OCI-LY7 (cell line): ENCODE measurements at regions not wholly inside any gene's neighbourhood (a gene's known extent, or its start where the extent isn't known, plus 50 kb on each side); places are given as distances from the start of the nearest gene placed in this dataset.

Experiments
- BruUV-seq: library from RNA; stranded (reverse); fragments of 400-500 nt; replicated peaks from 2 replicates; lab custom pipeline; 2021; lab: Mats Ljungman, UMichigan
- CTCF ChIA-PET: fragments of 300-600 bp; sonication (Branson Sonifier 250); formaldehyde crosslinking; loops from one replicate; lab custom pipeline; 2022; ENCODE audit warnings: antibody characterized with exemption; ENCODE audit not compliant: unreplicated experiment; lab: Charles Lee
- POLR2A ChIA-PET: fragments of 300-600 bp; sonication (Branson Sonifier 250); formaldehyde crosslinking; loops from one replicate; lab custom pipeline; 2022; ENCODE audit warnings: antibody characterized with exemption; lab: Charles Lee
- DNase-seq: peaks from one replicate; pipeline ENCODE4 v3.0.0-alpha.2; 2015; ENCODE audit warnings: low spot score
- H2AFZ ChIP-seq: fragments of 200-600 bp; sonication (generic), shearing (Covaris generic); 2 replicates; pipeline ENCODE4 v1.6.1; 2014; ENCODE audit warnings: mild to moderate bottlenecking, antibody characterized with exemption, low read length, moderate library complexity
- H3K27ac ChIP-seq: fragments of 200-600 bp; sonication (generic); 2 replicates; pipeline ENCODE4 v1.5.1; 2014; ENCODE audit warnings: mixed run types, low read depth, mild to moderate bottlenecking, moderate library complexity, low read length, inconsistent platforms; ENCODE audit not compliant: poor library complexity, severe bottlenecking
- H3K36me3 ChIP-seq: fragments of 200-600 bp; sonication (generic); 2 replicates; pipeline ENCODE4 v1.6.1; 2014; ENCODE audit warnings: mild to moderate bottlenecking, antibody characterized with exemption, low read length, moderate library complexity, mixed read lengths; ENCODE audit not compliant: insufficient read depth
- H3K4me1 ChIP-seq: fragments of 200-600 bp; sonication (generic); 2 replicates; pipeline ENCODE4 v1.5.1; 2014; ENCODE audit warnings: mild to moderate bottlenecking, low read length; ENCODE audit not compliant: insufficient read depth, poor library complexity, severe bottlenecking
- H3K4me2 ChIP-seq: fragments of 200-600 bp; sonication (generic); 2 replicates; pipeline ENCODE4 v1.6.1; 2014; ENCODE audit warnings: mild to moderate bottlenecking, low read length
- H3K4me3 ChIP-seq: fragments of 200-600 bp; sonication (generic); 2 replicates; pipeline ENCODE4 v1.5.1; 2014; ENCODE audit warnings: mild to moderate bottlenecking, low read depth, low read length; ENCODE audit not compliant: poor library complexity, severe bottlenecking
- H3K79me2 ChIP-seq: fragments of 200-600 bp; sonication (generic); 2 replicates; pipeline ENCODE4 v1.6.1; 2016; ENCODE audit warnings: low read depth, mild to moderate bottlenecking, low read length, moderate library complexity, mixed read lengths; ENCODE audit not compliant: insufficient read depth
- H3K9me2 ChIP-seq: fragments of 200-600 bp; sonication (generic); 2 replicates; pipeline ENCODE4 v1.6.1; 2016; ENCODE audit warnings: mild to moderate bottlenecking, low read length, mixed read lengths; ENCODE audit not compliant: insufficient read depth
- H3K9me3 ChIP-seq: fragments of 200-600 bp; sonication (generic); 2 replicates; pipeline ENCODE4 v1.6.1; 2014; ENCODE audit warnings: mild to moderate bottlenecking, mixed run types, low read length, mixed read lengths
- H4K20me1 ChIP-seq: fragments of 200-600 bp; sonication (generic); 2 replicates; pipeline ENCODE4 v1.6.1; 2014; ENCODE audit warnings: mild to moderate bottlenecking, antibody characterized with exemption, low read length, moderate library complexity, mixed read lengths; ENCODE audit not compliant: insufficient read depth
- CTCF ChIP-seq: fragments of 200-600 bp; sonication (generic); conservative IDR thresholded peaks from 2 replicates; pipeline ENCODE4 v1.5.1; 2014; ENCODE audit warnings: mild to moderate bottlenecking, antibody characterized with exemption, low read length, moderate library complexity, mixed read lengths
- EZH2phosphoT487 ChIP-seq: fragments of 200-600 bp; sonication (generic); IDR thresholded peaks from 2 replicates; pipeline ENCODE4 v1.6.1; 2018; ENCODE audit warnings: low read depth, borderline replicate concordance, mild to moderate bottlenecking, mixed run types, antibody characterized with exemption, low read length, moderate library complexity, mixed read lengths
- intact Hi-C: fragments of 100-400 bp; cut with micrococcal nuclease; formaldehyde crosslinking; loops from one replicate; pipeline ENCODE4 v1.10.0; 2022; ENCODE audit not compliant: unreplicated experiment

- no peak overlapping the region for H2AFZ ChIP-seq
- CTCF ChIA-PET, result no interaction called here
Measured at GRCh38 chr2:120863661-120864320, 128.1 kb downstream of the GLI2 start.

DNA sequence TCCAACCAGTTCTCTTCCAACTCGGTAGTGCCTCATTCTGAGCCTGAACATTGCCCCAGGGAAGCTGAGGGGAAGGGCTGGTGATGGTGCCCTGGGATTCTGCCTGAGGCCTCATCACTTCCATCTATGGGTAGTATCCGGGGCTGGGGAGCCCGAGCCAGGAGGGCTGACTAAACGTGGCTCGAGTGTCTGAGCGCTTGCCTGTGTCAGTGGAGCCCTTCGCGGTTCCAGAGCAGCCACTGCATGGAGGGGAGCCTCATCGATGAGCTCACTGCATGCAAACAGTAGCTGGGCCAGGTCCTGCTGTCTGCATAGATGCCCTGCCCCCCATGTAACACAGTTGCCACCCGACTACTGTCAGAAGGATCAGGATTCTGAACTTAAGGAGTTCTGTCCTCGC lies 129.3 kb downstream of the GLI2 start:
- H3K9me3 ChIP-seq, result no peaks in the 10 kb centered on the region
- intact Hi-C loops, result no loop called here
- TF ChIP-seq EZH2phosphoT487 (no peak), CTCF (no peak)
- H3K79me2 ChIP-seq, result no peaks in the 10 kb centered on the region
- H3K9me2 ChIP-seq, result no peaks in the 10 kb centered on the region
- no peaks in the 10 kb centered on the region for H3K4me1 ChIP-seq
- ChIA-PET CTCF (interaction anchor here (0.6 kb wide), 1 partner anchor 332 kb away, joined by 3 read pairs; no protein-coding TSS in a partner anchor), POLR2A (no interaction called here)
- H4K20me1 ChIP-seq, result no peaks in the 10 kb centered on the region
- H3K4me2 ChIP-seq, result no peak overlapping the region
- no peaks in the 10 kb centered on the region for H3K36me3 ChIP-seq
- no peak for DNase-seq
- H3K4me3 ChIP-seq, result no peak overlapping the region
- no peak overlapping the region for H3K27ac ChIP-seq
- H2AFZ ChIP-seq, result no peak overlapping the region
- BruUV-seq, result no TSS peak

More at GRCh38 chr2:120863661-120864320, 128.1 kb downstream of the GLI2 start:
- Histone ChIP-seq H3K4me3 (no peak overlapping the region), H3K4me2 (no peak overlapping the region), H3K36me3 (no peaks in the 10 kb centered on the region), H3K27ac (no peak overlapping the region), H3K4me1 (no peaks in the 10 kb centered on the region), H4K20me1 (no peaks in the 10 kb centered on the region), H3K9me2 (no peaks in the 10 kb centered on the region), H3K79me2 (no peaks in the 10 kb centered on the region), H3K9me3 (no peaks in the 10 kb centered on the region)
- intact Hi-C loops, result no loop called here
- POLR2A ChIA-PET, result no interaction called here
- BruUV-seq, result no TSS peak
- DNase-seq, result no peak
- TF ChIP-seq CTCF (no peak), EZH2phosphoT487 (no peak)

DNA sequence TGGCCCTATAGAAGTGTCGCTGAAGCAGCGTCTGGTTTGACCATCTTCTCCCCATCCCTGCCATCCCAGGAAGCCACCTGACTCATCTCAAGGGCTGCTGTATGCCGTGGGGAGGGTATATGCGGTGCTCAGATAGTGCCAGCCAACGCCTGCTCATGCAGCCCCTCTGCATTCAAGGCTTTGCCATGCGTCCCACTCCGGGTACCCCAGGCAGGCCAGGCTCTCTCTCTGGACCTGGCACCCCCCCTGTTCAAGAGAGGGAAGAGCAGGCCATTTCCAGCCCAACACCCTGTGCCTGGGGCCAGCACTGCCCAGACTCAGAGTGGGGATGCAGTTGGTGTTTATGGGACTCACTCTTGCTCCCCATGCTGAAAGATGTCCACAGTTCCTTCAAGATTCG lies 130.0 kb downstream of the GLI2 start:
- intact Hi-C loops, result no loop called here
- TF ChIP-seq CTCF (no peak), EZH2phosphoT487 (no peak)
- Histone ChIP-seq H3K9me3 (no peaks in the 10 kb centered on the region), H3K4me3 (no peak overlapping the region), H3K27ac (no peak overlapping the region), H3K4me1 (no peaks in the 10 kb centered on the region), H3K36me3 (no peaks in the 10 kb centered on the region), H2AFZ (no peak overlapping the region), H3K9me2 (no peaks in the 10 kb centered on the region), H4K20me1 (no peaks in the 10 kb centered on the region), H3K79me2 (no peaks in the 10 kb centered on the region), H3K4me2 (no peak overlapping the region)
- ChIA-PET POLR2A (no interaction called here), CTCF (interaction anchor here (0.6 kb wide), 1 partner anchor 331 kb away, joined by 3 read pairs; no protein-coding TSS in a partner anchor)
- DNase-seq, result no peak
- no TSS peak for BruUV-seq
